ENCODE measurements at regions not wholly inside any gene's neighbourhood (a gene's known extent, or its start where the extent isn't known, plus 50 kb on each side); places are given as distances from the start of the nearest gene placed in this dataset.

- no peak for TF ChIP-seq CTCF (IDR thresholded peaks at IDR 0.05)
- no peak for TF ChIP-seq POLR2AphosphoS5 (IDR thresholded peaks at IDR 0.05)
- TF ChIP-seq POLR2A (IDR thresholded peaks at IDR 0.05): no peak
Measured at GRCh38 chr14:66315548-66315947, 170.6 kb upstream of the CCDC196 start.
